ENCODE measurements at regions not wholly inside any gene's neighbourhood (a gene's known extent, or its start where the extent isn't known, plus 50 kb on each side); places are given as distances from the start of the nearest gene placed in this dataset.

DNA sequence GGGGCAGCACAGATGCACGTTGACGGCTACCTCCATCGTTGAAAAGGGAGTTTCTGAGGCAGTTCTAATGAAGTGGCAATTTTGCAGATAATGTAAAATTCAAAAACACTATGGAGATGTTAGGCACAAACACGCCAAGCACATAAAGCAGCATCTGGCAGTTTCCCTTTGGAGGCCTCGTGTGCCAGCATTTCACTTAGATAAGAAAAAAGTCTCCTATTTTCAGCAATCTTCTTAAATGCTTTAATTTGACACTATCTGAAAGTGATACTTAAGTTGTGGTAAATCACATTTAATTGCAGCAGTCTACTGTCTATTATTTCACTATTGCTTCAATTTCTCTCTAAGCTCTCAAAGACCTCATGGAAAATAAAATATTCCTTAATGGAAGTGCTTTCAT lies 125.3 kb upstream of the PROKR2 start:
- no peak for TF ChIP-seq POLR2A (IDR thresholded peaks at IDR 0.05; ENCODE audit: low read depth, low read length)
- TF ChIP-seq POLR2AphosphoS5 (IDR thresholded peaks at IDR 0.05; ENCODE audit: low read depth, low read length), result no peak

All from GM12892 (cell line).